Activated CD4-positive, alpha-beta T cell treated with anti-CD3 and anti-CD28 coated beads, Interleukin-2, Interleukin-6, amounts not matched to agents 100 ng/mL and 50 ng/mL, durations not matched to agents 16 hours and 8 hours (primary cell): ENCODE measurements at regions not wholly inside any gene's neighbourhood (a gene's known extent, or its start where the extent isn't known, plus 50 kb on each side); places are given as distances from the start of the nearest gene placed in this dataset.

Experiments
- DNase-seq: peaks from one replicate; pipeline ENCODE4 v3.0.0-alpha.2; 2020

DNA sequence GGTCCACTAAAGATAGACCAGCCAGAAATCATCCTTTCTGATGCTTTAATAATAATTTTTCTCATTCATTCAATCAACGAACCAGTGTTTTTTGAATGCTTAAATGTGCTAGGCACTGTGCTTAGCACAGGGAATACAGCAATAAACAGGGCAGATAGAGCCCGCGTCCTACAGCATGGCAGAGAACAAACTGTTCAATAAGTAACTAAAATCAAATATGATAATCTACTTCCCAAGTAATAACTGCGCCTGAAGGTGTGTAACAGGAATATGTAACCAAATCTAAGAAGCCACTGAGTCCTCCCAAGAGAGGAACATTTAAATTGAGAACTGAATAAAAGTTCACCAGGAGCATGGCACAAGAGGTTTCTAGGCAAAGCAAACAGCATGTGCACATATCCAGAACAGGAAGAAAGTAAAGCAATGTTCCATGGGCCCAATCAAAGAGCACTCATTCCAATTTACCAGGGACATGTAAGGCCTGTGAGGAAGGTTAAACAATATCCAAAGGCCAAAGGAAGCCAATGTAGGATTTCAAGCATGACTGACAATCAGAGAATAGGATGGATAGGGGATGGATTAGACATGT is 311.0 kb upstream of the RARB start:
- DNase-seq = no peak

DNA sequence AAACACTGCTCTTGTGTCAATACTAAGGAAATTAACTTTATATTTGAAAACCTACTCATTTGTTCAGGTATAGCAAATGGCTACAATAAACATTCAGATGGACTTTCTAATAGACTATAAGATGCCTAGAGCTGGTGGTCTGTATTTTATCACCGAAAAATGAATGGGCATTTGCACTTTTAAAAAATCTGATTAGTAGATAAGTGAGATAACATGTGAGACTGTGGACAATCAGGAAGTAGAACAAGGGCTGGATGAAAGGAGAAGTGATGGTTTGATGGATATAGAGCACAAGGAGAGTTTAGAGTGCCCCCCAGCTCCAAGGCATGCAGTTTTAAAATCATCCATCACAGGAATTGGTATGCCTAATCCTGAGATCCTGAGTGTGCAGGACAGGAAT is 308.4 kb upstream of the RARB start:
- no peak for DNase-seq

DNA sequence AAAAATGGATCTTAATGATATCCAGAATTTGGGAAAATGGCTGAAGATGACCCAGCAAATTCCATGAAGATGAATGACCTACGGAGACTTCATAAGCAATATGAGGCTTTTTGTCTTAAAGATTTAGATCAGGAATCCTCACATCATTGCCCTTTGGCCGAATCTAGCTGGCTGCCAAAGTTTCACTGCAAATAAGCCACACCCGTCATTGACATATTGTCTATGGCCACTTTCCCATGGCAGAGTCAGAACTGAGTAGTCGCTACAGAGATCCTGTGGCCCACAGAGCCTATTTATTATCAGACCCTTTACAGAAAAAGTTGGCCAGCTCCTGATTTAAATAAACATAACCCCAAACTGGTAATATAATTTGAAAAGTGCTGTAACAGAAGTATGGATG is 307.4 kb upstream of the RARB start:
- no peak for DNase-seq

DNA sequence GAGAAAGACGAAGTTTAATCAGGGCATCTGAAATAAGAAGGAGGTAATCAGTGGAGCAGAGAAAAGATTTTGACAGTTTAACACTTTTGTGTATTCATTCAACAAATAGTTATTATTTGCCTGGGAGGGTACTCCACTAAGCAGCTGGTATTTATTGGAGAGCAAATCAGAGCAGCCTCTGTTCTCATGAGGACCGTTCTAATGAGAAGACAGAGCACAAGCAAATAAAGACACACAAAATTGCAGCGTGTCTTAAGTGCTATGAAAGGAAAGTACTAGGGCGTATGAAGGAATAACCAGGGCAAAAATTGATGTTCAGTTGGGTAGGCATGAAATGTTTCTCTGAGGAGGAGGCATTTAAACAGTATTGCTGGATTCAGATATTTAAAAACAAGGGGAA is 302.9 kb upstream of the RARB start:
- no peak for DNase-seq

DNA sequence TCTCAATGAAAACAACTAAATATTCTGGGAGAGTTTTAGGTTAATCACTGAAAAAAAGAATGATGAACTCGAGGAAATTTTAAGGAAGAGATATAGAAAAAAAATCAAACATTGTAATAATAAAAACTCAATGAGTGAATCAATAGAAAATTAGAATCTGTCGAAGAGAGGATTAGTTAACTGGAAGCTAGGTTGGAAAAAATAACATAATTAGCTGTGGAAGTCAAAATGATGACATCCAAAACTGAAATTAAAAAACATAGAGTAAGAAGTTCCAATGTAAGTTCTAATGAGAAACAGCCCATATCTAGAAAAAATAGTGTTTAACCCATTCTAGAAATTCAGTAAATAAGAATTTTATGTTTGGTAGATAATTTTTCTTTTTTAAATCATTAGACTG is 299.3 kb upstream of the RARB start:
- no peak for DNase-seq

DNA sequence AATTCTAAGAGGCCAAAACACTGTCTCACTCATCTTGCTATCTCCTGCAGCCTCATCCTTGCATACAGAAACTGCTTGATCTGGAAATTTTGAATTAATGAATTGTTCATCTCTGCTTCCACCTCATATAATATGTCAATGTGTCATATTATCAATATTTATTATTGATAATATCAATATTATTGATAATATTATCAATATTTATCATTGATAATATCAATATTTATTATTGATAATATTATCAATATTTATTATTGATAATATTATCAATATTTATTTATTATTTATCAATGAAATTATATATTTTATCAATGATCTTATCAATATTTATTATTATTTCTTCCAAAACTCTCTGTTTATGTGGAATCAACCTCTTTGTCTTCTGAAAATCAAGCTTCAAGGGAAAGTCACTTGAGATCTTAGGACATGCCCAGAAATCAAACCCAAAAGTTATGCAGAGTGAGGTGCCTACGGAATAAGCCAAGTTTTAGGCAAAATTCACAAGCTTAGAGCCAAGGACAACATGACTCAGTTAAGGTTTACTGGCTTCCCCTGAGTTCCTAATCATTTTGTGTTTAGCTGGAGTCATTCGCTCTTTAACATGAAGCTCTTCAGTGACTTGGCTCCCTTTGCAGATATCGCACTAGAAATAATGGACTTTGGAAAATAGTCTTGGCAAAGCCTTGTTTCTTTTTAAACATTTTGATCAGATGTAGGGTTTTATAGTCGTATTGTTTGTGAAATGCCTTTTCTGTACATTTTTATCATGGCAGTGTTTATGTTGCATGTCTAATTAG is 297.1 kb upstream of the RARB start:
- DNase-seq = no peak

DNA sequence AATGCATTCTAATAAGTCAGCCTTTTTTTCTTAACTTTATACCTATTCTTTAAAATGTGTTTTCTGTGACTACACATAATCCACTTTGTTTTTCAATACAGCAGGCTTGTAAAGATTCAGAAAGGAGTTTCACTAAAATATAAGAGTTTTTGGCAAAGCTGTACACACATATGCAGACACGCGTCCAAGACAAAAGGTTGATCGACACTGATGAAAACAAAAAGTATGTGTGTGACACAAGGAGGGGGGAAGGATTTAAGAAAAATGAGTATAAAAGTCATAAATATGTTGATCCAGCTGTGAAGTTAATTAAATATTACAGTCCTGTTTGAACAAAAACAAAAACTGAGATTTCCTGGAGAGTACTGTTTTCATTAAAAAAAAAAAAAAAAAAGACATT is 294.5 kb upstream of the RARB start:
- no peak for DNase-seq

DNA sequence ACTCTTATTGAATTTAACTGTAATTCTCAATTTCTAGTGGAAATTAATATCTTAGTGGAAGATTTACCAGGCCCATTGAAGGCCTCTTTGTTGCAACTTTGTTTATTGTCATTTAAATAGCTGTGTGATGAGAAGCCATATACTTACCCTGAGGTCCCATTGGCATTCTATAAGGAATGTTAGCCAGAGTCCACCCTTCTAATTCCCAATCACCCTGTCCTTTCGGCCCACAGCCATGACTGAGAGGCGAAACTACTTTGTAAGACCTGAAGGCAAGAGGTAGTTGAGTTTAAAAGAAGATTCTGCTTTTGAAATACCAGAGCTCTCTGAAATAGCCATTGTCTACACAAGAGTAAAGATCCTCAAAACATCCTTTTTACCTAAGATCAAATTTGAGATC is 290.5 kb upstream of the RARB start:
- DNase-seq = no peak

DNA sequence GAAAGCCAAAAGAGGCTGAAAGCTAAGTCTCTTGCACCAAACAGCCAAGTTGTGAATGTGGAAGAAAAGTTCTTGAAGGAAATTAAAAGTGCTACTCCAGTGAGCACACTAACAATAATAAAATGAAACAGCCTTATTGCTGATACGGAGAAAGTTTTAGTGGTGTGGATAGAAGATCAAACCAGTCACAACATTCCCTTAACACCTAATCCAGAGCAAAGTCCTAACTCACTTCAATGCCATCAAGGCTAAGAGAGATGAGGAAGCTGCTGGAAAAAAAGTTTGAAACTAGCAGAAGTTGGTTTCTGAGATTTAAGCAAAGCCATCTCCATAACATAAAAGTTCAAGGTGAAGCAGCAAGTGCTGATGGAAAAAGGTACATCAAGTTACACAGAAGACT is 288.8 kb upstream of the RARB start:
- DNase-seq = no peak

DNA sequence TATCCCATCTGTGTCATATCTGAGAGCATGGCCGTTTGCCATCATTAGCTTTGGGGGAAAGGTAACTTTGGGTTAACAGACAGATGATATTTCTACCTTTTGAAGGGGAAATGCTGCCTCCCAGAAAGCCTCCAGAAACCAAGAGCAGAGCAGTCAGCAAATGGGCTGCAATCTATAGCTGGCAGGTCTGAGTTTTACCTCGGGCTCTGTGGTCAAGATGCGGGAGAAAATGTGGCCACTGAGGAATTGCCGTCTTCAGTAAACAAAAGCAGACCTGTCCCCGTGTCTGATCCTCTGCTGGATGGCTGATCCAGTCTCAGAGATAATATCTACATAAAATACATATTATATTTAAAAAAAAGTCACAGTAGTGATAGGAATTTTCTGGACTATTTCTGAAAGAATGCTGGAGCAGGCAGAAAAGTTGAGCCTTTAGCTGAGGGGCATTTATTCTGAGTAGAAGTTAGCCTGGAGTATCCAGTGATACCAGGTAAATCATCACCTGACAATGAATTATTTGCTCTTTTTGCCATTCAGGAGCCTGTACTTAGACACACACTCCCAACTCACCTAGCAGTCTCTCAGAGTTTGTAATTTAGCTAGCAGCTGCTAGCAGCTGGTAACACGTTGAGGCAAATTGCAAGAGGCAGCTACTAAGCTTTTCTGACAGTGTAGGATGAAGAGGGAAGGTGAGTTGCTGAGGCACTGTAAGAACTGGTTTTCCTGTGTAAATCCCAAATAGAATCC is 285.3 kb upstream of the RARB start:
- no peak for DNase-seq

DNA sequence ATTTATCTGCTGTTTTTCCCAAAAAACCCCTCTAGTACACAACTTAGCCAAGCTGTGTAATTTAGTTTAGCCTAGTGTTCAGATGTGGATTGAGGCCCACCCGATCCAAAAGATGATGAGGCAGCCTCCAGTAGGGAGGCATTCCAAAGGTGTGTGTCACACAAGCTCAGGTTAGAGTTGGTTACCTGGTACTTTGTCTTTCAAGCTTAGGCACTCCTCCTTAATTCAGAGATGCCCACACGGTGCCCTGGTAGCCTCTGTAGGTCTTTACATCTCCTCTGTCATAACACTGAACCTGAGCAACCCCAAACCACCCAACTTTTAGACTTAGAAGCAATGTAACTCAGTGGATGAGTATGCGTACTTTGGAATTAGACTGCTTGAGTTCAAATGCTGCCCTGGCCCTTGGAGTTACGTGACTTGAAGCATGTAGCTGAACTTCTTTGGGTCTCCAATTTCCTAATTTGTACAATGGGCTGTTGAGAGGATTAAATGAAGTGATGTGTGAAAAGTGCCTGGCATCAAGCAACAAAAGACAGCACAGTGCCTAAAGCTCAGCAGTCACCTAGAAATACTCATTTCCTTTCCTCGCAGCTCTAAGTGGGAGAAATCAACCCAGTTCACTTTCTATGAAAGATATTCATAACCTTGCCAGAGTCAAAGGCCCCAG is 284.6 kb upstream of the RARB start:
- no peak for DNase-seq

DNA sequence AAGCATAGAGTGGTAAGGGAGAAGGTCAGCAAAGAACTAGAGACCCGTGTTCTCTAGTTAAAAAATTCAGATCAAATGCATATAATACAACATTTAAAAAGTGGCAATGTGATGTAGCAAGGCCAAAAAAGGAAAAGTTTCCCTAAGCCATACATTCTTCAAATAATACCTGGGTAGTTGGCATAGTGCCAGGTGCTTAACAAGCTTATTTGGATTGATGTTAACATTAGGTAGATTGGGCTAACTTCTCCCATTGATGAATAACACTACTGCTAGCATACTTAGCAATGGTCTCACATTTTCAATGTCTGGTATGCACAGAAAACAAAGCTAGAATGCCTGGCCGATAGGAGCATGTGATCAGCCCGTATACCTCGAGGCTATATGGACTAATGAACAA is 283.6 kb upstream of the RARB start:
- no peak for DNase-seq

DNA sequence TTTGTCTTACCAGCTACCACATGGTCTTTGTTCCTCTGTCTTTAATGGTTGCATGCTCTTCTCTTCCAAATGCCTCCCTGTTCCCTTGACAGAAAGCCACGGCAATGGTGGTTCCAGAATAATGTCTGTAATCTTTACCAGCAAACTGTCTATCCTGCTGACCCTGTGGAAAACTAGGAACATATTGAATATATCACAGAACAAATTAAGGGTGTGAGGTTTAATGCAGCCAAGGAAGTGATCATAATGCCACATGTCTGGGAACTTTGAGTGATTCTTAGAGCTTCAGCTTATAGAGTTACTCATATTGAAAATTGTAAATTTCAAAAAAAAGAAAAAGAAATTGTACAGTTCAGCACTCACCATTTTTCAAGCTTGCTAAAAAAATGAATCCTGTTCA is 282.9 kb upstream of the RARB start:
- DNase-seq = no peak

DNA sequence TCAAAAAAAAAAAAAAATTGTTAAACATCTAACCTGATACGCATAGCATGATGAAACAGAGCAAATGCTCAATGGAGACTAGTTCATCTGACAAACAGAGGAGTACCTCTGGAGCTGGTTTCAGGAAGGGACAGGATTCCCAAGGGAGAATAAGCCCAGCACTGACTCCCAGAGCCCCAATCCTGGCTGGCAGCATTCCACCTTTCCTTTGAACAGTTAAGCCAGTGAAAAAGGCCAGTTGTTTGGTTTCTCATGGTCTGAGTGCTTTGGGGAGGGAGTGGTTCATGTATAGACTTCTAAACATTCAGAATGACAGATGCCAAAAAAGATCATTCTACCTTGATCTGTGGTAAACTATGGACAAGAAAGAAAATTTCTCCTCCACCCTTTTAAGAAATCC is 277.9 kb upstream of the RARB start:
- no peak for DNase-seq

DNA sequence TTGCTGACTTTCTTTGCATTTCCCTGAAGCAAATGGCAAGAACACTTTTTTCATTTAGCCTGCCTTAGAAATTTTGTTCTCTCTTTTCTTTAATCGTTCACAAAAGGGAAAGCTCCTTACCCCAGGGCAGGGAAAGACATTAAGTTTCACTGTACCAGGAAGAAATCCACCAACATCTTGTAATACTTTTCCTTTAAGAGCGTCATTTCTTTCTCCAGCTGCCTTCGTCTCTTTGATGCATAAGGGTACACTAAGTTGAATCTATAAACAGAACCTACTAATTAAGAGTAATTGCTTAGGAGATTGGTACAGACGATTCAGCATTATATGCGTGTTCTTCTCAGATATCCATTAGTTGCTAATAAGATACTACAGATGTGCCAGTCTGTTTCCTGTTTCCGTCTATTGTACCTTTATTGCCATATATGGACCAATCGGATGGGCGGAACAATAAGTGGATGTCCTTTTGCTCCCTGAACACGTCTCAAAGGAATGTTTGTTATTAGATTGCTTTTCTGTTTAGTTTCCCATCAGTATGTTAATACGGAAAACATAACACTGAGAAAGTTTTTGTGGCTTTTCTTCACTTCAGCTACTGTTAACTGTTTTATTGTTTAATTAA is 276.7 kb upstream of the RARB start:
- DNase-seq = no peak

DNA sequence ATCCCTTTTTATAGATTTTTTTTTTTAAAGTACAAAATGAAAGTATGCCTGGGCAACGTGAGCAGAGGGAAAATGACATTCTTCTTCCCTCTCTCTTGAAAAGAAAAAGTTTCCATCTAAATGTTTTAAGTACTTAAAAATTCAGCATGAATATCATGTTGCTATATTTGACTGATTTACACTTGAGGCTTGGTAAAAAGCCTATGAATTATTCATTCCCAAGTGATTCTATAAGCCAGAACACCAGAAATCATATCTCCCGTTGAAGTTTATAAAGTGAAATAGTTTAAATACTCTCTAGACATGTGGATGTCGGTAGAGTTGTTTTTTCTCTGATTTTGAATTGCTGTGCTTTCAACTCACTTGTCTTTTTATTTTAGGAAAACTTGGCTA is 276.2 kb upstream of the RARB start:
- no peak for DNase-seq

DNA sequence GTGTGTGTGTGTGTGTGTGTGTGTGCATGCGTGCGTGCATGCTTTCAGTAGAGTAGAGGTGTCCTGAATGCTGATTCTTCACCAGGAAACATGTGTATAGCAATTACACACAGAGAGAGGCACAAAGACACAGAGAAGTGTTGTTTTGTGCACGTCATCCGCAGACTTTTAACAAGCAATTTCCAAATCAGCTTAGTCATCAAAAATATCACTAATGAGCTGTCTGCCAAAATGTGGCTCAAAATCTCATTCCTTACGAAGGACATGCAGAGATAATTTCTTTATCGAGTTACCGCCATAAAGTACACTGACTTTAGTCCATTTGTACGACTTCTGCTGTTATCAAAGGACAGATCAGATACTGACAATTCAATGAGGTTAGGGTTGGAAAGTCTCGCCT is 274.9 kb upstream of the RARB start:
- no peak for DNase-seq

DNA sequence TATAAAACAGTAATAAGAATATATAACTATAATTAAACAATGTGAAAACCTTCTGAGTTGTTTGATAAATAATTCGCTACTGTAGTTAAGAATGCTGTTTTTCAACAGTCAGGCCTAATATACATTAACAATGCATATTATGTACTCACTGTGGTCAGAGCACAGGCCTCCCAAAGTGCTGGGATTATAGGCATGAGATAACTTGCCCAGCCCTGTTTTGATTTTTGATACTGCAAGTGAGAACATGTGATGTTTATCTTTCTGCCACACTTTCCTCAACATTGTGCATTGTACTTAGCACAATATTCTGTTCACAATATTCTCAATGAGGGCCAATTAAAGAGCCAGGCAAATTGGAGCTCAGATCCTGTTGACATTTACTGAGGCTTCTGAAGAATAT is 274.5 kb upstream of the RARB start:
- DNase-seq = no peak

DNA sequence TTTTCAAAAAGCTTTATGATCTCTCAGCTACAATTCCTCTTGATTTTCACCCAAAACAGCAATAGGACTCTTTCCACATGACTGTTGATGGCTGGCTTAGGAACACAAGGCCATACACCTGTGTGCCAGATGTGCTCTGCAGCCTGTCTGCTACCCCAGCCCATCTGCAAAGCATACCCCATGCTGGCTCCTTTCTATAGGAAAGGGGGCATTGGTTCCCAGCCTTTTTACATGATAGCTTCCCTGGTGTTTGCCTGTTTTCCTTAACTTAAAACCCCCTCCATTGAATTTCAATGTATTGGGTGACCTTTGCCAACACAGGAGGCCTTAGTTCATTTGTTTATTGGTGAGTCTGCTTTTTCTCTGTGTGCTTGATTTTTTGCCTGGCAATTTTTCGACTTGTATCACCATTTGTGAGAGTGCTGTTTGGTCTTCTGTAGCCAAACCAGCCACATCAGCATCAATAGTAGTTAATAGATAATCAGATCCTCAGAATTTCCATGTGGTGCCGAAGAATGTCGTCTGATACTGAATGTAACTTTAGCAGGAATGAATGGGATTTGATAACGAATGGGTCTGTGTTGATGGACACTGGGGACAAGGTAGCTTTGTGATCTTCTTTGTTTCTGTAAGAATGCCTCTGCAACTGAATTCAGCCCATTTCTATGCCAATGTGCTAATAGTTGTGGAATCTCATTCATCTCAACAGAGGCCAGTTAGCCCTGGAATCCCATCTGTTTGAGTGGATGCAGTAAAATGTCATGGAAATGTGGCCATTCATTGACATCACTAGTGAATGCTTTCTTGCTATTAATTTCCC is 272.2 kb upstream of the RARB start:
- no peak for DNase-seq

DNA sequence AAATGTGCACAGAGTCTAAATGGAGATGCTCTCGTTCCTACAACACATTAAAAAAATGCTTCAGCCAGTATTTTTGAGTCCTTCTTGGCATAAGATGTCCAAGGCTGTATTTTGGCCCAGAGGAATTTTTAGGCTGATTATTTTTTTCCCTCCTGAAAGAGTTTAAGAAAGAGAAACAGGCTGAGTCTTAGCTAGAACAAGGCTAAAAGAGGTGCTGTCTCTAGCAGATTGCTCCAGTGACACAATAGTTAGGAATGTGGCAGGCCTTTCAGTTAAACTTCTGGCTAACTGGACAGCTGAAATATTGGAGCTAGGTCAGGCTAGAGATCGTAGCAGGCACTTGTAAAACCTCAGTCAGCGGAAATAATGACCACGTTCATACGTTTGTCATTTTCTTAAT is 271.4 kb upstream of the RARB start:
- no peak for DNase-seq

DNA sequence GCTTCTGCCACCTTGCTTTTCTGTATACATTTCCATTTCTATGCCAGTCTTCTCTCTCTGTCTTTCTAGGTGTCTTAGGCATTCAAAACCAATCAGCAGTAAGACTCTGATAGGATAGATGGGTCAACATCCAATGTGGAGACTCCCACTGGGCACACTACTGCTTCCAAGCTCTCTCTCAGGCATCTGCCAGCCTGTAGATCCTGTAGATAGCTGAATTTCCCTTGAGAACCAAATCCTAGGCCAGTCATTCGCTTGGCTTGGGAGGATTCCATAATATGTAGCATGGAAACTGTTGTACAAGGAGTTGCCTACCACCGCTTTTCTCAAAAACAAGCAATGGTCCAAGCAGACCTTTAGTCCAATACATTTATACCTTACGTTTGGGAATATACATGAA is 262.8 kb upstream of the RARB start:
- DNase-seq = no peak

DNA sequence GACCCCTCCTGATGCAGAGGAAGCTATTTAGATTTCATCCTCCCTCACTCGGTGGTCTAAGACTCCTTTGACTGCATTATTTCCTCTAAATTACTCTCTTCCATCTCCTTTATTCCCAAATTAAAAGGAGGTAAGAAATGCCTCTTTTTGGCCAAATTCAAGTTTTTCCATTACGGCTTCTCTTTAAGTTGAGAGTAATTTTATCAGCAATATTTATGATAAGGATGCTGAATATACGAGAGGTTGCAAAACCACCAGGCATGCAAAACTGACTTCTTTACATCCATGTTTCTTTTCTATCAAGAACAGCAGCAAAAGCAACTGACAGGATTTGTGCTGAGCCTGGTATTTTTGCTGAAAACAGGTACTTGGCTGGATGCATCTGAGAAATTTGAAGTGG is 262.0 kb upstream of the RARB start:
- no peak for DNase-seq

DNA sequence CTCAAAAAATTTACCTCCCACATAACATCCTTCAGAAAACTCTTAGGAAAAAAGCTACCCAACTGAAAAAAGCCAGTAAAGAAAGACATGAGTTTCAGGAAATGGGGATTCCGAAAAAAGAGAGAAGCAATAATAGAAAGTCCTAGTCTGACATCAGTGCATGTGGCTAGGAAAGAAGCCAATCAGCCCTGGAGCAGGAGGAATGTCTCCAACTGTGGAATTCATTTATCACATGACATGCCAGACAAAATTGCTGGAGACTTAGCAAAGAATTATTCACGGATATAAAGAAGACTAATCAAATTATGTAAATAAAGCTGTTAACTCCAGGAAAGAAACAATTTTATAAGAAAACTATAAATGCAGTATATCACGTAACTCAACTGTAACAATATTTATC is 258.9 kb upstream of the RARB start:
- DNase-seq = no peak
